GM12878 (cell line): ENCODE measurements at regions not wholly inside any gene's neighbourhood (a gene's known extent, or its start where the extent isn't known, plus 50 kb on each side); places are given as distances from the start of the nearest gene placed in this dataset.

ENCODE experiments used
- ATAC-seq: fragments of 200-7000 bp; cut with Tn5 transposase; 3 replicates; pipeline ENCODE4 v1.9.1; 2020; ENCODE audit warnings: mild to moderate bottlenecking, moderate library complexity
- BruUV-seq: library from RNA; stranded (reverse); fragments of 400-500 nt; replicated peaks from 2 replicates; lab custom pipeline; 2021; lab: Mats Ljungman, UMichigan
- CTCF ChIA-PET: fragments of 300-600 bp; sonication (Branson Sonifier 250); formaldehyde crosslinking; extraction: SDS; loops from one replicate; lab custom pipeline; 2021; ENCODE audit warnings: inconsistent platforms; lab: Yijun Ruan, JAX
- POLR2A ChIA-PET: fragments of 350-600 bp; formaldehyde crosslinking; extraction: SDS; loops from one replicate; lab custom pipeline; 2021; ENCODE audit warnings: inconsistent platforms; lab: Charles Lee
- RAD21 ChIA-PET: fragments of 300-600 bp; sonication (Branson Sonifier 250); formaldehyde crosslinking; loops from one replicate; lab custom pipeline; 2023; ENCODE audit warnings: antibody characterized with exemption; ENCODE audit not compliant: unreplicated experiment; lab: Charles Lee
- SMC1A ChIA-PET: fragments of 300-600 bp; sonication (Branson Sonifier 250); formaldehyde crosslinking; loops from one replicate; lab custom pipeline; 2023; ENCODE audit not compliant: unreplicated experiment, uncharacterized antibody; lab: Charles Lee
- DNase-seq: peaks from one replicate; pipeline ENCODE4 v3.0.0-alpha.2; 2011; ENCODE audit warnings: low read depth, low spot score
- FAIRE-seq: peaks from 3 replicates; lab custom pipeline; 2011; peaks lifted over from hg19 to GRCh38; lab: Jason Lieb, UNC
- H2AFZ ChIP-seq: 2 replicates; pipeline ENCODE4 v1.6.0; 2011; ENCODE audit warnings: low read depth, low read length, control low read depth; ENCODE audit not compliant: control insufficient read depth
- H3K27ac ChIP-seq: 2 replicates; pipeline ENCODE4 v1.5.1; 2011; ENCODE audit warnings: control low read depth; ENCODE audit not compliant: control insufficient read depth, insufficient read depth
- H3K27me3 ChIP-seq, 2 experiments: replicated peaks in 1 of 2; 2 replicates each; pipeline versions ENCODE4 v1.6.0 to v1.6.1; 2011; ENCODE audit warnings: low read length in 1 of 2; ENCODE audit not compliant: control insufficient read depth in 2 of 2, insufficient read depth in 2 of 2
- H3K36me3 ChIP-seq, 2 experiments: 2 replicates each; pipeline ENCODE4 v1.5.1; 2011; ENCODE audit warnings: low read length in 1 of 2; ENCODE audit not compliant: control insufficient read depth in 2 of 2, insufficient read depth in 2 of 2
- H3K4me1 ChIP-seq: 2 replicates; pipeline ENCODE4 v1.6.1; 2011; ENCODE audit warnings: mild to moderate bottlenecking, low read length, moderate library complexity, mixed read lengths; ENCODE audit not compliant: control insufficient read depth, insufficient read depth
- H3K4me2 ChIP-seq: 2 replicates; pipeline ENCODE4 v1.6.0; 2011; ENCODE audit warnings: control low read depth; ENCODE audit not compliant: control insufficient read depth, insufficient read depth
- H3K4me3 ChIP-seq: fragments of 200-600 bp; sonication (generic); 2 replicates; pipeline ENCODE4 v1.5.1; 2016
- H3K79me2 ChIP-seq: 2 replicates; pipeline ENCODE4 v1.6.0; 2011; ENCODE audit warnings: low read length; ENCODE audit not compliant: control insufficient read depth, insufficient read depth
- H3K9ac ChIP-seq: 2 replicates; pipeline ENCODE4 v1.8.0; 2011; ENCODE audit warnings: low read length, control low read depth, mixed read lengths; ENCODE audit not compliant: control insufficient read depth, insufficient read depth
- H3K9me3 ChIP-seq: replicated peaks from 3 replicates; pipeline ENCODE4 v1.5.1; 2011; ENCODE audit warnings: mild to moderate bottlenecking, low read length; ENCODE audit not compliant: control insufficient read depth, insufficient read depth
- H4K20me1 ChIP-seq: 2 replicates; pipeline ENCODE4 v1.6.0; 2011; ENCODE audit not compliant: control insufficient read depth, insufficient read depth
- BACH1 ChIP-seq: fragments of 450-650 bp; IDR thresholded peaks from 2 replicates; pipeline ENCODE4 v1.6.1; 2017; ENCODE audit warnings: mild to moderate bottlenecking, borderline replicate concordance
- ETV6 ChIP-seq, 2 experiments: fragments of 450-650 bp in 1 of 2; IDR thresholded peaks in 1 of 2; conservative IDR thresholded peaks in 1 of 2; 2 replicates each; pipeline ENCODE4 v1.6.1; 2014; ENCODE audit warnings: antibody characterized with exemption in 1 of 2, borderline replicate concordance in 1 of 2, low read depth in 1 of 2, mild to moderate bottlenecking in 1 of 2, moderate library complexity in 1 of 2
- NRF1 ChIP-seq: conservative IDR thresholded peaks from 2 replicates; pipeline ENCODE4 v1.6.1; 2011; ENCODE audit warnings: mild to moderate bottlenecking, low read depth, low read length, improper control_type of control experiment
- PAX8 ChIP-seq: fragments of 450-650 bp; IDR thresholded peaks from 2 replicates; pipeline ENCODE4 v1.6.1; 2017; ENCODE audit warnings: mild to moderate bottlenecking, moderate library complexity
- RAD21 ChIP-seq: IDR thresholded peaks from 2 replicates; pipeline ENCODE4 v1.6.1; 2011; ENCODE audit warnings: mild to moderate bottlenecking, low read depth, low read length, moderate library complexity; ENCODE audit not compliant: insufficient read depth
- RCOR1 ChIP-seq: conservative IDR thresholded peaks from 2 replicates; pipeline ENCODE4 v1.6.1; 2012; ENCODE audit warnings: low read depth, low read length, improper control_type of control experiment
- RFX5 ChIP-seq: IDR thresholded peaks from 2 replicates; pipeline ENCODE4 v1.6.1; 2011; ENCODE audit warnings: low read depth, low read length, improper control_type of control experiment
- SIN3A ChIP-seq: IDR thresholded peaks from 2 replicates; pipeline ENCODE4 v1.6.1; 2012; ENCODE audit warnings: low read depth, low read length, improper control_type of control experiment
- SPI1 ChIP-seq: IDR thresholded peaks from 2 replicates; pipeline ENCODE4 v1.6.1; 2011; ENCODE audit warnings: low read depth, mild to moderate bottlenecking, low read length, moderate library complexity, borderline replicate concordance; ENCODE audit not compliant: insufficient read depth
- USF1 ChIP-seq: IDR thresholded peaks from 2 replicates; pipeline ENCODE4 v1.6.1; 2011; ENCODE audit warnings: borderline replicate concordance, low read depth, mild to moderate bottlenecking, moderate library complexity, mixed read lengths, low read length; ENCODE audit not compliant: insufficient read depth; ENCODE audit errors: extremely low read length
- YBX1 ChIP-seq: fragments of 450-650 bp; IDR thresholded peaks from 2 replicates; pipeline ENCODE4 v1.6.1; 2016; ENCODE audit warnings: antibody characterized with exemption
- ZBED1 ChIP-seq: IDR thresholded peaks from 2 replicates; pipeline ENCODE4 v1.6.1; 2016; ENCODE audit warnings: borderline replicate concordance
- ZBTB33 ChIP-seq: fragments of 450-650 bp; IDR thresholded peaks from 2 replicates; pipeline ENCODE4 v1.6.1; 2017; ENCODE audit warnings: mild to moderate bottlenecking
- WGBS: methylation state at CpG from one replicate; pipeline ENCODE4 v1.1.6; 2016; ENCODE audit warnings: low lambda C conversion rate; ENCODE audit not compliant: insufficient replicate concordance, insufficient coverage; ENCODE audit errors: missing lambda C conversion rate; 5-methylcytosine and 5-hydroxymethylcytosine counted together
- in situ Hi-C: fragments of 300-500 bp; cut with MboI; formaldehyde crosslinking; loops from 9 replicates; pipeline ENCODE4 v1.14.3; 2018; ENCODE audit warnings: mixed read lengths
- intact Hi-C: fragments of 100-400 bp; cut with micrococcal nuclease; formaldehyde crosslinking; loops from one replicate; pipeline ENCODE4 v1.14.2; 2022; ENCODE audit not compliant: unreplicated experiment

- ATAC-seq (no peak), DNase-seq (no peak), FAIRE-seq (no peak)
- Histone ChIP-seq H4K20me1 (no peaks in the 10 kb centered on the region), H3K79me2 (no peaks in the 10 kb centered on the region), H3K4me2 (no peak overlapping the region), H3K9me3 (no peaks in the 10 kb centered on the region), H3K27ac (no peak overlapping the region), H3K4me3 (no peak overlapping the region), H2AFZ (no peak overlapping the region), H3K9ac (no peak overlapping the region), H3K4me1 (no peaks in the 10 kb centered on the region), H3K27me3 (no peaks in the 10 kb centered on the region; a peak in 1 of 4 replicates), H3K36me3 (no peaks in the 10 kb centered on the region)
- WGBS: 0% methylated on average over 4 of the region's 4 CpGs
- in situ Hi-C loops: no loop called here
- ChIA-PET POLR2A (no interaction called here), SMC1A (no interaction called here), RAD21 (no interaction called here), CTCF (interaction anchor here (1.0 to 1.4 kb wide), 2 partner anchors 11 to 14 kb away, joined by 4 read pairs; no protein-coding TSS in a partner anchor)
- intact Hi-C loops: no loop called here
- no peak for TF ChIP-seq RAD21
- no peak for TF ChIP-seq NRF1
- no peak for TF ChIP-seq RCOR1
- no peak for TF ChIP-seq ZBTB33
- no TSS peak for BruUV-seq
These were observed 55.5 kb upstream of the PDE10A start for GRCh38 chr6:165718491-165718891.

GRCh38 chr6:165717732-165718465, 54.9 kb upstream of the PDE10A start:
- no peaks in the 10 kb centered on the region for H3K36me3 ChIP-seq
- SMC1A ChIA-PET: no interaction called here
- no peaks in the 10 kb centered on the region for H3K9me3 ChIP-seq
- H3K4me2 ChIP-seq: no peak overlapping the region
- no peaks in the 10 kb centered on the region; a peak in 1 of 4 replicates for H3K27me3 ChIP-seq
- POLR2A ChIA-PET: no interaction called here
- no TSS peak for BruUV-seq
- FAIRE-seq (no peak), DNase-seq (no peak), ATAC-seq (no peak)
- H3K27ac ChIP-seq: no peak overlapping the region
- WGBS: 8% methylated on average over 5 of the region's 5 CpGs
- H2AFZ ChIP-seq: no peak overlapping the region
- H3K4me3 ChIP-seq: no peak overlapping the region
- in situ Hi-C loops: no loop called here
- H3K4me1 ChIP-seq: no peaks in the 10 kb centered on the region
- H4K20me1 ChIP-seq: no peaks in the 10 kb centered on the region
- H3K79me2 ChIP-seq: no peaks in the 10 kb centered on the region
- CTCF ChIA-PET: interaction anchor here (1.0 to 1.4 kb wide), 3 partner anchors 11 to 14 kb away, joined by 3 to 4 read pairs (median 4); no protein-coding TSS in a partner anchor
- intact Hi-C loops: no loop called here
- RAD21 ChIA-PET: no interaction called here
- no peak overlapping the region for H3K9ac ChIP-seq
- no peak for TF ChIP-seq ZBED1
- TF ChIP-seq YBX1: no peak
- TF ChIP-seq ETV6 (conservative IDR thresholded peaks at IDR 0.05 in 1 of 2, IDR thresholded peaks at IDR 0.05 in 1 of 2; ENCODE audit: borderline replicate concordance in 1 of 2, low read depth in 1 of 2): no peak
- no peak for TF ChIP-seq BACH1
- TF ChIP-seq USF1: no peak
- TF ChIP-seq SIN3A: no peak
- no peak for TF ChIP-seq PAX8
- no peak for TF ChIP-seq RFX5
- no peak for TF ChIP-seq SPI1
